Pancreas (tissue), 10 donors: ENCODE measurements at regions not wholly inside any gene's neighbourhood (a gene's known extent, or its start where the extent isn't known, plus 50 kb on each side); places are given as distances from the start of the nearest gene placed in this dataset.

Experiments
- ATAC-seq, 4 donors: fragments of 200-7000 bp; cut with Tn5 transposase; one replicate each; pipeline versions ENCODE4 v1.8.0 to v1.9.1; 2020; ENCODE audit warnings: mild to moderate bottlenecking in 4 of 4, moderate library complexity in 4 of 4
- DNase-seq, 6 donors: peaks; one replicate each; pipeline ENCODE4 v3.0.0-alpha.2; 2020
- FAIRE-seq: peaks from 2 replicates; lab custom pipeline; 2012; peaks lifted over from hg19 to GRCh38; lab: Jason Lieb, UNC
- H3K27ac ChIP-seq, 4 donors: fragments of 200-600 bp; sonication (generic); 1 replicate in 3 of 4; 2 replicates in 1 of 4; pipeline versions ENCODE4 v1.5.0 to v1.8.0; 2020
- H3K27me3 ChIP-seq, 4 donors: fragments of 200-600 bp; one replicate each; pipeline ENCODE4 v1.8.0; 2021
- H3K36me3 ChIP-seq, 3 donors: fragments of 200-600 bp; sonication (generic) in 1 of 3; one replicate each; pipeline versions ENCODE4 v1.5.0 to v1.8.0; 2020 to 2021
- H3K4me1 ChIP-seq, 3 donors: fragments of 200-600 bp; one replicate each; pipeline ENCODE4 v1.8.0; 2021
- H3K4me3 ChIP-seq, 4 donors: fragments of 200-600 bp; sonication (generic) in 2 of 4; one replicate each; pipeline versions ENCODE4 v1.5.0 to v1.8.0; 2020 to 2021
- H3K9me3 ChIP-seq, 4 donors: fragments of 200-600 bp; one replicate each; pipeline ENCODE4 v1.8.0; 2021
- CTCF ChIP-seq, 4 donors: fragments of 200-600 bp; sonication (generic) in 3 of 4; IDR thresholded peaks; one replicate each; pipeline versions ENCODE4 v1.5.0 to v1.8.0; 2021; ENCODE audit warnings: antibody characterized with exemption in 4 of 4
- WGBS, 2 donors: extraction: QIAGEN DNeasy Blood & Tissue Kit; methylation state at CpG; one replicate each; pipeline ENCODE4 v1.1.7; 2013; 5-methylcytosine and 5-hydroxymethylcytosine counted together
- intact Hi-C, 3 donors: fragments of 100-400 bp; cut with DNase I; formaldehyde crosslinking; loops; one replicate each; pipeline versions ENCODE4 v1.11.1 to v1.14.2; 2022
- donor health status: healthy with polysubstance abuse.
- donor health status: DM: no; HTN: no; CAD: no; lungs with moderate emphysema.
- donor health status: DM: no; HTN: no; CAD: no.
- donor health status: control.
- donor health status: control.
- donor health status: Bipolar disorder and iron deficiency.
- donor health status: DM: yes; HTN: yes; CAD: no.
- donor health status: DM: no; HTN: no; CAD: no.
- donor health status: DM: no; HTN: no; CAD: no.
- donor health status: DM: yes; HTN: yes; CAD: no.

- no peaks in the 10 kb centered on the region for H3K4me1 ChIP-seq
- no peak for TF ChIP-seq CTCF (IDR thresholded peaks at IDR 0.05)
- WGBS, 2 donors: 79 to 89% methylated on average over 6 of the region's 6 CpGs
- intact Hi-C loops: loop anchor here in 1 of 3 donors (10.0 kb wide), 1 partner anchor 143 kb away; no protein-coding TSS in a partner anchor
- no peak for ATAC-seq
- FAIRE-seq: no peak
- no peak overlapping the region for H3K4me3 ChIP-seq
- H3K27me3 ChIP-seq: no peaks in the 10 kb centered on the region
- DNase-seq: no peak
- no peak overlapping the region for H3K27ac ChIP-seq
- H3K36me3 ChIP-seq: no peaks in the 10 kb centered on the region
- no peaks in the 10 kb centered on the region for H3K9me3 ChIP-seq
These were observed 132.9 kb downstream of the BARX1 start for GRCh38 chr9:93822229-93822628.

- Histone ChIP-seq H3K27me3 (no peaks in the 10 kb centered on the region), H3K9me3 (no peaks in the 10 kb centered on the region), H3K36me3 (no peaks in the 10 kb centered on the region), H3K27ac (no peak overlapping the region), H3K4me1 (no peaks in the 10 kb centered on the region), H3K4me3 (no peak overlapping the region)
- no peak for TF ChIP-seq CTCF (IDR thresholded peaks at IDR 0.05)
- intact Hi-C loops: loop anchor here in 1 of 3 donors (10.0 kb wide), 1 partner anchor 143 kb away; no protein-coding TSS in a partner anchor
- FAIRE-seq: no peak
- no peak for ATAC-seq
- WGBS, 2 donors: 84 to 85% methylated on average over 2 of the region's 2 CpGs
- DNase-seq: no peak
These were observed 133.8 kb downstream of the BARX1 start for GRCh38 chr9:93821307-93821703.

- TF ChIP-seq CTCF (IDR thresholded peaks at IDR 0.05): no peak
- Histone ChIP-seq H3K27me3 (no peaks in the 10 kb centered on the region), H3K36me3 (no peaks in the 10 kb centered on the region), H3K4me1 (no peaks in the 10 kb centered on the region), H3K4me3 (no peak overlapping the region), H3K27ac (no peak overlapping the region), H3K9me3 (no peaks in the 10 kb centered on the region)
- ATAC-seq (no peak), DNase-seq (peak in 1 of 6 donors; percentile 36), FAIRE-seq (no peak)
- WGBS, 2 donors: 34 to 55% methylated on average over 6 of the region's 6 CpGs
- intact Hi-C loops: loop anchor here in 1 of 3 donors (10.0 kb wide), 1 partner anchor 144 kb away; no protein-coding TSS in a partner anchor
These were observed 134.4 kb downstream of the BARX1 start for GRCh38 chr9:93820667-93821306.

- intact Hi-C loops: loop anchor here in 1 of 3 donors (10.0 kb wide), 1 partner anchor 145 kb away; no protein-coding TSS in a partner anchor
These were observed 135.2 kb downstream of the BARX1 start for GRCh38 chr9:93819905-93820304.

More at GRCh38 chr9:93819905-93820304, 135.2 kb downstream of the BARX1 start:
- no peak for FAIRE-seq
- DNase-seq: peak in 1 of 6 donors; percentile 32
- Histone ChIP-seq H3K4me3 (no peak overlapping the region), H3K27ac (no peak overlapping the region), H3K9me3 (no peaks in the 10 kb centered on the region), H3K4me1 (no peaks in the 10 kb centered on the region), H3K36me3 (no peaks in the 10 kb centered on the region), H3K27me3 (no peaks in the 10 kb centered on the region)
- WGBS, 2 donors: 76 to 87% methylated on average over 5 of the region's 5 CpGs
- no peak for TF ChIP-seq CTCF (IDR thresholded peaks at IDR 0.05)
- no peak for ATAC-seq
